GM19468 (cell line): ENCODE measurements at regions not wholly inside any gene's neighbourhood (a gene's known extent, or its start where the extent isn't known, plus 50 kb on each side); places are given as distances from the start of the nearest gene placed in this dataset.
"Not testable (repeated sequence)": the region's sequence is repeated elsewhere in the genome, so short reads cannot be mapped to it uniquely, and the experiment has no call there.

Source experiments
- ATAC-seq: cut with Tn5 transposase; IDR thresholded peaks from one replicate; pipeline ENCODE4 v1.9.1; 2021; ENCODE audit warnings: mild to moderate bottlenecking, moderate library complexity, moderate number of reproducible peaks; ENCODE audit not compliant: unreplicated experiment; ENCODE audit errors: extremely low read depth

DNA sequence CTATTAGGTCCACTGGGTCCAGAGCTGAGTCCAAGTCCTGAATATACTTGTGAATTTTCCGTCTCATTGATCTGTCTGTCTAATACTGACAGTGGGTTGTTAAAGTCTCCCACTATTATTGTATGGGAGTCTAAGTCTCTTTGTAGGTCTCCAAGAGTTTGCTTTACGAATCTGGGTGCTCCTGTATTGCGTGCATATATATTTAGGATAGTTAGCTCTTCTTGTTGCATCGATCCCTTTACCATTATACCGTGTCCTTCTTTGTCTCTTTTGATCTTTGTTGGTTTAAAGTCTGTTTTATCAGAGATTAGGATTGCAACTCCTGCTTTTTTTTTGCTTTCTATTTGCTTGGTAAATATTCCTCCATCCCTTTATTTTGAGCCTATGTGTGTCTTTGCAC lies 1289.5 kb upstream of the NUDT12 start:
- not testable (repeated sequence) for ATAC-seq

GRCh38 chr5:104845541-104845940 lies 1283.0 kb upstream of the NUDT12 start:
- no peak for ATAC-seq

- ATAC-seq, result no peak
Observed at GRCh38 chr5:104843822-104844221, 1281.2 kb upstream of the NUDT12 start.

DNA sequence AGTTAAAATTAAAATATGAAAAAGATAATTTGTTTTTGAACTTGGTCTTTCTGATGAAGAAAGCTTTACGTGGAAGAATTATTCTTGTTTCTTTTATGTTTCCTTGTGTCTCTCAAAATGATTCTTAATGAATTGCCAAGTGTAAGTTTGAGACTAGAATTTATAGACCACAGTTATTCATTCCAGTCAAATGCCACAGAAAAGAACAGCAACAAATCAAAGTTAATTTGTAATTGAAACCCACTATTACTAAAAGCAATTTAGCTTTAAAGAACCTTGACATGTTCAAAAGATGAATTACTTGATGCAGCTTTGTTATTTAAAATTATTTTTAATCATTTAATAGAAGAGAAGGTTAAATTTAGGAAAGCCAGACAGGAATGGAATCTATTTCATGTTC lies 1277.7 kb upstream of the NUDT12 start:
- ATAC-seq, result no peak

DNA sequence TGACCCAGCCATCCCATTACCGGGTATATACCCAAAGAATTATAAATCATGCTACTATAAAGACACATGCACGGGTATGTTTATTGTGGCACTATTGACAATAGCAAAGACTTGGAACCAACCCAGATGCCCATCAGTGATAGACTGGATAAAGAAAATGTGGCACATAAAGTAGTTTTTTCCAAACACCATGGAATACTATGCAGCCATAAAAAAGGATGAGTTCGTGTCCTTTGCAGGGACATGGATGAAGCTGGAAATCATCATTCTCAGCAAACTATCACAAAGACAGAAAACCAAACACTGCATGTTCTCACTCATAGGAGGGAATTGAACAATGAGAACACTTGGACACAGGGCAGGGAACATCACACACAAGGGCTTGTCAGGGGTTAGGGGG lies 1268.9 kb upstream of the NUDT12 start:
- ATAC-seq, result not testable (repeated sequence)

DNA sequence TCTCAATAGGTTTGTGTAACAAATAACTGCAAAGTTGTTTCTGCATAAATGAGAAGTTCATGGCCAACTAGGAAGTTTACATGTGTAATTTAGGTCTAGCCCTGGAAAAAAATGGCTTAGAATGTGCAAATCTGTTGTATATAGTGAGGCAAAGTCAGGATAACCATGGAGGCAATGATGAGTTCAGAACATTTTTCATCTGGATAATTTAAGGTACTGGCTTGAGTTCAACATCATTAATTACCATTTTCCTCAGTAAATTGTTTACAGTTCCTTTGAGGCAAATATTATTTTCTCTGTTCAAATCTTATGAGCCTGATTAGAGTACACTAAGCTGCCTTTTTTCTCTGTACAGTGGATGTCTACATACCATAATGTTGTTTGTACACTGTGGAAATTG lies 1259.0 kb upstream of the NUDT12 start:
- no peak for ATAC-seq

- ATAC-seq, result no peak
Observed at GRCh38 chr5:104817127-104817526, 1254.5 kb upstream of the NUDT12 start.

DNA sequence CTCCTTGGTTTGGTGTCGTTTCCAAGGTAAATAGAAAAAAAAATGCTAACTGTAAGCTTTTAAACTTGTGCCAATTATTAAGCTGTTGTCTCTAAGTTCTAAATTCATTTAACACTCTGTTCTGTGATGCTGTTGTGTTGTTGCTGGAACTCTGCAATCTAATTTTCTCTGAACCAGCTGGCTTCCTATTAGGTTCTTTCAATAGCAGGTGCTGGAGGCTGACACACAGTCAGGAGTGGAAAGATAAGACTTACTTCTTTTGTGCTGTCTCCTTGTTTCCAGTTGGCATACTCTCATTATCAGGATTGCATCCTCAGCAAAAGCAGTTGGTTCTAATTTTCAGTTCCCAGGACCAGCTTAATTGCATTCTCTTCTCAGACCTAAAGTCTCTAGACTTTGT lies 1252.6 kb upstream of the NUDT12 start:
- no peak for ATAC-seq

- no peak for ATAC-seq
Observed at GRCh38 chr5:104800440-104801048, 1238.0 kb upstream of the NUDT12 start.

GRCh38 chr5:104793755-104794080 lies 1231.1 kb upstream of the NUDT12 start:
- no peak for ATAC-seq

DNA sequence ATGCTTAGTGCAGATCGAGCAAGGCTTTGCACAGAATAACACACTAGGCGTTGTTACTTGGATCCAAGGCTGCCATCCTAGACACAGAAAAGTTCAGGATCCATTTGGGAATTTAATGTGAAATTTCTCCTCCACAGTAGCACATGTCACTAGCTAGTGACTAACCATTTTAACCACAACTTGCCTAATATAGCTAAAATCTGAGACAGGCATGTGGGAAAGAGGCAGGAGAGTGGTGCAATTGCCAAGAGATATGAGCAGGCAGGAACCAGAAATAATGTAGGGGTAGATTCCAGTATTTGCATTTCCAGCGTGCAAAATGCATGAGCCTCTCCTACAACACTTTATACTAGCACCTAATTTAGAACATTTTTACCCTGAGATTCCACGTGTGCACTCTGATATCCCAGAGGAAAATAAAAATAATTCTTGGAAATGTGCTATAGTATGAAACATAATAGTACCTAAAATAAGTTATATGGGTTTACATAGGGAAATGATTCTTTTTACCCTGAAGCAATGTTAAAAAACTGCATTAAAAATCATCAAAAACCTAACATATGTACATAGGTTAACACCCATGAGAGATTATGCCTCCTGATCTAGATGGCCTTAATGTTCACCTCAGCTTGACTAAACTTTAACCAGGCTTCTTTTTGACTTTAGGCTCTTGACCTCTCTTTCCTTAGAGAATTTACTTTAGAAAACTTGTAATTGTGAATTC lies 1230.6 kb upstream of the NUDT12 start:
- ATAC-seq, result no peak

DNA sequence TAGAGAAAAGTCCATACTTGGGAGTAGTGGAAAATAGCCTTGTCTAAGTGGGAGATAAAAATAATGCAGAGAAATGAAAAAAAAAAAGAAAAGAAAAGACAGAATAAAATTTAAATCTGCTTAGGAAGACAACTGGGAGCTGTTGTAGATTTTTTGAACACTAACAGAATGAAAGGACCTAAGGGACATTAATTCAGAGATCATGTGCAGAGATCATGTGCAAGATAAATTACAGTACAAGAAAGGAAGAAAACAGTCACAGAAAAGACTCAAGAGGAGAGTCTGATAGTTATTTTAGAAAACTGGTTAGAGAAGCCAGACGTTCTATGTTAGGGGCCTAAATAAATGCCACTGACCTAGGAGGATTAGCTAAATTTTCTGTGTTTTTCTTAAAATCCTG lies 1226.8 kb upstream of the NUDT12 start:
- no peak for ATAC-seq

GRCh38 chr5:104785097-104785496 lies 1222.5 kb upstream of the NUDT12 start:
- no peak for ATAC-seq

- ATAC-seq, result no peak
Observed at GRCh38 chr5:104774372-104774771, 1211.8 kb upstream of the NUDT12 start.

- no peak for ATAC-seq
Observed at GRCh38 chr5:104764197-104764596, 1201.6 kb upstream of the NUDT12 start.

DNA sequence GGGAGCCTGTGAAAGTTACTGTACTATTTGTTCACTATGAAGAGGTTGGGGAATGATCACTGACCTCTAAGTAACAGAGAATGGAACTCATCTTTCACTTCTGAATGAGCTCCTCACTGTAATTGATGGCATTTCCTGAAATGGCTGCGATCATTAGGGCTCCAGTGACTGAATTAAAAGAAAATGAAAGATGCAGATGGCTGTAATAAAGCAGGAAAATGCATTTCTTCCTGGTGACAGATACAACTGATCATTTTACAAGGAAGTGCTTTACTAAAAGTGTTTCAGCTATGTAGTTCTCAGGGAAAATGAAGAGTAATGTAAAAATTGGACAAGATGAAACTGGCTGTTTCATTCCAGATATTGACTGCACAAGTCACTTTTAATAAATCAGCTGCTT lies 1200.6 kb upstream of the NUDT12 start:
- ATAC-seq, result no peak

- ATAC-seq, result no peak
Observed at GRCh38 chr5:104757915-104758314, 1195.3 kb upstream of the NUDT12 start.

GRCh38 chr5:104755806-104756205 lies 1193.2 kb upstream of the NUDT12 start:
- ATAC-seq, result no peak

DNA sequence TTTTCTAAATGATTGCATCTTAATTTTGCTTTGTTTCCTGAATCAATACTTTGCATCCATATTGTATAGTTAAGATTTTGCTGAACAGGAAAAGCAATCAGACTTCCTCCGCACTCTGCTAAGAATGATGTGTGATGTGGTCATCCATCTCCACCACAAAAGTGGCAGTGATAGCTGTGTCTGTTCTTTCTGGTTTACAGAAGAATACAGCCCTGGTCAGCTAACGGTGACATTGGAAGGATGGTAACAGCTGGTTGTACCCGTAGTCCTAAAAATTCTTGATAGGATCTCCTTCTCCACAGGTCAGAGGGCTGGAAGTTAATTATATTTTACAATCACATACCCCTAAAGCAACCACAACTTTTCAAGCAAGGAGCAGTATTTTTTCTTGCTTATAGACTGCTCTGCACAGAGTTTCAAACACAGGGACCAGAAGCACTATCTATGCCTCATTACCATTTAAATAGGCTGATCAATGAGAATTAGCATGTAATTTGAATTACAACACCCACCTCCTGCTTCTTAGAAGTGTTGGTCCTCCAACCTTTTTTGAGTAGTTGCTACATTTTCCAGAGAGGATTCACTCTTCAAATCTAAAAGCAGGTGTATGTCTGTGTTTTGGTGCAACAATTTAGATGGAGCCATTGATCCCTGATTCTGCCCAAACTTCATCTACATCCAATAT lies 1191.9 kb upstream of the NUDT12 start:
- no peak for ATAC-seq

GRCh38 chr5:104751969-104752368 lies 1189.4 kb upstream of the NUDT12 start:
- ATAC-seq, result no peak

DNA sequence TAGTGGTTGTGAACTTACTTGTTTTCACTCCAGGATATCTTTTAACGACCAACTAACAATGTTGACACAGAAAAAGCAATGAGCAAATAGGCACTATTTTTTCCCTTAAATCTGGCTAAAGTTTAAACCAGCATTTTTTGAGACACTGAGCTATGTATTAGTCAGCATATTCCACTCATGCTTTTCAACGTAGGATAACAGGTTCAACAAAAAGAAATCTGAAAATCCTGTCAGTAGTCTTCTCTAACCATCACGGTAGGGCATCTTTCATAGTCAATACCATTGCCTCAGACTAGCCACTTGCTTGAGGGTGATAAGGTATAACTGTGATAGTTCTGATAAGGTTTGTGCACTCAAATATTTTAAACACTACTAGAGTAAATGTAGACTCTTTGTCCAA lies 1177.3 kb upstream of the NUDT12 start:
- no peak for ATAC-seq

- no peak for ATAC-seq
Observed at GRCh38 chr5:104739503-104739902, 1176.9 kb upstream of the NUDT12 start.
